GM12801 (cell line): ENCODE measurements at regions not wholly inside any gene's neighbourhood (a gene's known extent, or its start where the extent isn't known, plus 50 kb on each side); places are given as distances from the start of the nearest gene placed in this dataset.

ENCODE experiments used
- TF ChIP-seq, protein P1 (sequence below): IDR thresholded peaks from one replicate; pipeline ENCODE4 v1.5.1; 2011; ENCODE audit warnings: control low read depth; ENCODE audit not compliant: insufficient read length; ENCODE audit errors: extremely low read depth

DNA sequence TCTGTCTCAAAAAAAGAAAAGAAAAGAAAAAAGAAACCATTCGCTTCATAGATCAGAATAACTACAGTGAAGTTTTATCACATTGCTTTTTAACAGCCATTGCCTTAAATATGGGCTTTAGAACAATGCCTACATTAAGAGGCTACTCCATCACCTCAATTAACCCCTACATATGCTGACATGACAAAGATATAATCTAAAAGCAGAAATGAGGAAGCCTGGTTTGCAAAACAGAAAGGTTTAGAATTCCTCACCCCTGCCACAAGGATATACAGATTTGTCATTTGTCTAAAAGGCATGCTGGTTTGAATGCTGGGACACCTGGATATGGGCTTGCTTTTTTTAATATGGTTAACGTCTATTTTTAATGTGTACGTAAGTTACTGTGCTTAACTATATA lies 1353.0 kb upstream of the C9orf72 start:
- TF ChIP-seq, protein P1, sequence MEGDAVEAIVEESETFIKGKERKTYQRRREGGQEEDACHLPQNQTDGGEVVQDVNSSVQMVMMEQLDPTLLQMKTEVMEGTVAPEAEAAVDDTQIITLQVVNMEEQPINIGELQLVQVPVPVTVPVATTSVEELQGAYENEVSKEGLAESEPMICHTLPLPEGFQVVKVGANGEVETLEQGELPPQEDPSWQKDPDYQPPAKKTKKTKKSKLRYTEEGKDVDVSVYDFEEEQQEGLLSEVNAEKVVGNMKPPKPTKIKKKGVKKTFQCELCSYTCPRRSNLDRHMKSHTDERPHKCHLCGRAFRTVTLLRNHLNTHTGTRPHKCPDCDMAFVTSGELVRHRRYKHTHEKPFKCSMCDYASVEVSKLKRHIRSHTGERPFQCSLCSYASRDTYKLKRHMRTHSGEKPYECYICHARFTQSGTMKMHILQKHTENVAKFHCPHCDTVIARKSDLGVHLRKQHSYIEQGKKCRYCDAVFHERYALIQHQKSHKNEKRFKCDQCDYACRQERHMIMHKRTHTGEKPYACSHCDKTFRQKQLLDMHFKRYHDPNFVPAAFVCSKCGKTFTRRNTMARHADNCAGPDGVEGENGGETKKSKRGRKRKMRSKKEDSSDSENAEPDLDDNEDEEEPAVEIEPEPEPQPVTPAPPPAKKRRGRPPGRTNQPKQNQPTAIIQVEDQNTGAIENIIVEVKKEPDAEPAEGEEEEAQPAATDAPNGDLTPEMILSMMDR = no peak

DNA sequence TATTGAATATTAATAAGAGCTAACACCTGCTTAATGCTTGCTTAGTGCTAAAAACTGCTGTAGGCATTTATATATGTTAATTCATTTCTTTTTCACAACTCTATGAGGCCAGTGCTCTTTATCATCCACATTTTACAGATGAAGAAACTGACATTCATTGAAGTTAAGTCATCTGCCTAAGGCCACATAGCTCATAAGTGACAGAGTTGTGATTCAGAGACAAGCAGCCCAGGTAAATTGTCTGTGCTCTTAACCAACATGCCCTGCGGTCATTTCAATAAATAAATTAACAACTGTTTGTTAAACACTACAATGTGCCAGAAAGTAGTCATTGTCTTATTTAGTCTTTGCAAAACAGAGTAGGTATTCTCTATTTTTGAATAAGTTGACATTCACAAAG lies 1354.4 kb upstream of the C9orf72 start:
- TF ChIP-seq, protein P1 = no peak

DNA sequence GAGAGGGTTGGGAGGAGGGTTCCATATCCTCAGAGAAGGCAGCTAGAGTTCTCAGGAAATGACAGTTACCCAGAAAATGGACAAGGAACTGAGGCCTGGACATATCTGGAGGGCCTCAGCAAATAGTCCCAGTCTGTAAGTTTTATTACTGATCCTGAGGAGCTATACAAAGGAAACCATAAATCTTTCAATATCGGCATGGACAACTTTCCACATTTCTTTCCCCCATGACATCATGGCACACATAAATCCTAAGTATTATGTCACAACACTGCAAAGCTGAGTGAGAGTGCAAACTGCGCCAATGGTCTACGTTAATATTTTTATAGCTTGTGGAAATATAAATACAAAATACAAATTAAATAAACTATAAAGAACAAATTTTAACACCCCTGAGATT lies 1356.2 kb upstream of the C9orf72 start:
- TF ChIP-seq, protein P1 = no peak

DNA sequence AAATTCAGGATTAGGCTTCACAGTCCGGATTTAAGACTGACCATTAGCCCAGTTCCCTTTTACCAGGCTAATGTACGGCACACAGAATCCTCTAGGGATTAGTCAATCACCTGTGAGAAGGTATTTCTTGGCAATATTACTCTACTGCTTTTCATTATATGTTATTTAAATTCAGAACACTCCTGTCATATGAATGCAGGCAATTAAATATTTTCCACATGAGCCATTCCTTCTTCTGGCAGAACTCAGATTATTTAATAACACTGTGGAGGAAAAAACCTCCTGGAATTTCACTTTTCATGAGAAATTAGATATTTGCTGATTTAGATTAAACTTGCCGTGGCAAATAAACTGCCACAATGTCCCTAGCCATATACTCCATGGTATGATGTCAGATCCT lies 1357.5 kb upstream of the C9orf72 start:
- TF ChIP-seq, protein P1 = no peak

DNA sequence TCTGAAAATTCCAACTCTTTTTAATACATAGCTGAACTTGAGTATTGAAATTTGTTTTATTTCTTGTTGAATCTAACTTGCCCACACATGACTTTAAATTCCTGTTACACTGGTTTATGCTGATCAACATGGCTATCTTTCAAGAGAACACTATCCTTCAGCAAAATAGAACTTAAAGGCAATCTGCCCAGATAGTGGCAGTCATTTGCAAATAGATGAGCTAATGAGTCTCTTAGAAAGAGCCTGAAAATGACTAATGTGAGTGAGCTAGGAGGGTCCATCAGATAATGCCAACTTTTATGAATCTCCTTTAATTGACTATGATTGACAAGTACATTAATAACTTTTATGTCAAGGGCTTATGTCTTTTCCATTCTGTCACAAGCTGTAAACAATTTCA lies 1360.8 kb upstream of the C9orf72 start:
- TF ChIP-seq, protein P1 = no peak

DNA sequence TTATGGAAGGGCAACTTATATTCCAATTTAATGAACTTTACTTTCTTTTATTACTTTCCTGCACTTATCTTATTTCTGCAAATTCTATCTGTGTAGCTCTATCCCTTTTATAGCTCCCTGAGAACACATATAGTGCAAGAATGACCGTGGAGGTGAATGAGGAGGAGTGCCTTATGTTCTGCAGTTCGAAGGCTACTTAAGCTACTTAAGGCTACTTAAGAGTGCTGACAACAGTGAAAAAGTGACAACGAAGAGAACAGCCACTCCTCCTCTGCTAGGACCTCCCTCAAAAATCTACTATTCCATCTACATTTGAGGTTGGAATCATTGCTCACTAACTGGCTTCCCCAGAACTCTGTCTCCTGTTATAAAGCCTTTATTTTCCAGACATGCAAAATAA lies 1365.7 kb upstream of the C9orf72 start:
- TF ChIP-seq, protein P1 = no peak

DNA sequence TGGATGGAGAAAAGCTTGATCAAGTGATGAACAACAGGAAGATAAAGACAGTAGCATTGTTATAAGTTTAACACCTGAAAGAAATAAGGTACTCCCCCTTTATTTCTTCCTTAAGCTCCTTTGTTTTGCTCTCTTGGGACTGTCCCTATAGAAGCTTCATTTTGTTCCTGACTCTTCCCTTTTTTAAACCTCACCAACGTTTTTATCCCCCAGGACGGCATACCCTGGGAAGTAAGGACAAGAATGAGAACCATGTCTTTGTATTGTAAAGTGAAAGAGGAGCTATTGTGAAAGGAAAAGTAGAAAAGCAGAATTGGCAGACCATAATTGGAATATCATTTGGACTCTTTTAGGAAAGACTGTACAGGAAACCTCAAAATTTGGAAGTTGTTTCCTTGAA lies 1368.6 kb upstream of the C9orf72 start:
- TF ChIP-seq, protein P1 = no peak

DNA sequence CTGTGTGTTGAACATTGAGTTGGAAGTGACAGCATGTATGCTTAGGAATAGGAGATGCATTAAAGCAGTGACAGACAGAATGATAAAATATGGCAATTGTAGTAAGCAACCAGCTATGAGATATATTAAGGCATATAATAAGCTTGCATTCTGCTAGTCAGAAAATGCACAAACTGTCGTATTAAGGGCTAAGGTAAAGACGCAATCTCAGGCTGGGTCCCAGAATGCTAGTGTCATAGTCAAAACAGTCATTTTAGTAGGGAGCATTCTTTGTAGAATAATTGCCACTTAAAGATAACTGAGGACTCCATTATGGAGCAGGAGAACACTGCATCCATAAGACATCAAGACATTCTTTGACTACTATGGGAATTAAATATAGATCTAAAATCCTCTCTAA lies 1369.7 kb upstream of the C9orf72 start:
- TF ChIP-seq, protein P1 = no peak
